Common myeloid progenitor, CD34-positive (primary cell): ENCODE measurements at regions not wholly inside any gene's neighbourhood (a gene's known extent, or its start where the extent isn't known, plus 50 kb on each side); places are given as distances from the start of the nearest gene placed in this dataset.

Source experiments
- CTCF ChIA-PET: fragments of 350-600 bp; sonication (Branson Sonifier 250); formaldehyde crosslinking; loops from one replicate; lab custom pipeline; 2021; ENCODE audit warnings: antibody characterized with exemption; lab: Charles Lee
- POLR2A ChIA-PET: fragments of 350-600 bp; sonication (Branson Sonifier 250); formaldehyde crosslinking; loops from one replicate; lab custom pipeline; 2021; ENCODE audit warnings: antibody characterized with exemption; lab: Charles Lee
- DNase-seq, 3 donors: peaks; one replicate each; pipeline versions ENCODE4 v3.0.0 to v3.0.0-alpha.2; 2013
- H3K27ac ChIP-seq, 2 experiments: 1 replicate in 1 of 2; 2 replicates in 1 of 2; pipeline ENCODE4 v1.7.0; 2013; ENCODE audit warnings: inconsistent platforms in 2 of 2, low read length in 2 of 2, mild to moderate bottlenecking in 2 of 2, low read depth in 1 of 2, moderate library complexity in 1 of 2; ENCODE audit not compliant: severe bottlenecking in 2 of 2, insufficient read depth in 1 of 2, poor library complexity in 1 of 2
- H3K27me3 ChIP-seq, 5 experiments: replicated peaks in 2 of 5; 1 replicate in 3 of 5; 2 replicates in 2 of 5; pipeline versions ENCODE4 v1.6.1 to v1.7.0; 2013; ENCODE audit warnings: low read length in 4 of 5, mild to moderate bottlenecking in 2 of 5, moderate library complexity in 2 of 5, inconsistent platforms in 1 of 5; ENCODE audit not compliant: insufficient read depth in 5 of 5, control insufficient read depth in 4 of 5
- H3K36me3 ChIP-seq, 4 experiments: 1 replicate in 2 of 4; 2 replicates in 2 of 4; pipeline versions ENCODE4 v1.6.1 to v1.7.0; 2013; ENCODE audit warnings: low read length in 3 of 4, control low read depth in 1 of 4, mild to moderate bottlenecking in 1 of 4; ENCODE audit not compliant: control insufficient read depth in 4 of 4, insufficient read depth in 4 of 4
- H3K4me1 ChIP-seq, 4 experiments: 1 replicate in 3 of 4; 2 replicates in 1 of 4; pipeline versions ENCODE4 v1.6.1 to v1.7.1; 2013; ENCODE audit warnings: low read length in 3 of 4, mild to moderate bottlenecking in 3 of 4, control low read depth in 1 of 4, inconsistent platforms in 1 of 4, moderate library complexity in 1 of 4; ENCODE audit not compliant: control insufficient read depth in 4 of 4, insufficient read depth in 4 of 4; ENCODE audit errors: control extremely low read depth in 1 of 4
- H3K4me3 ChIP-seq, 7 experiments: 1 replicate in 4 of 7; 2 replicates in 3 of 7; pipeline versions ENCODE4 v1.5.1 to v1.7.0; 2013; ENCODE audit warnings: mild to moderate bottlenecking in 7 of 7, low read length in 6 of 7, moderate library complexity in 6 of 7, inconsistent platforms in 2 of 7, low read depth in 2 of 7, control low read depth in 1 of 7; ENCODE audit not compliant: insufficient read depth in 4 of 7, control insufficient read depth in 1 of 7; ENCODE audit errors: extremely low read depth in 1 of 7
- H3K9me3 ChIP-seq, 5 experiments: 1 replicate in 4 of 5; 2 replicates in 1 of 5; pipeline versions ENCODE4 v1.6.1 to v1.7.1; 2013; ENCODE audit warnings: low read length in 4 of 5, mild to moderate bottlenecking in 2 of 5, inconsistent platforms in 1 of 5, low read depth in 1 of 5, moderate library complexity in 1 of 5; ENCODE audit not compliant: control insufficient read depth in 4 of 5, insufficient read depth in 2 of 5; ENCODE audit errors: control extremely low read depth in 1 of 5
- WGBS: methylation state at CpG from one replicate; pipeline ENCODE4 v1.1.5; 2013; ENCODE audit not compliant: insufficient coverage; 5-methylcytosine and 5-hydroxymethylcytosine counted together

- ChIA-PET POLR2A (no interaction called here), CTCF (no interaction called here)
- Histone ChIP-seq H3K9me3 (no peaks in the 10 kb centered on the region), H3K27ac (no peak overlapping the region), H3K36me3 (no peaks in the 10 kb centered on the region), H3K4me3 (no peak overlapping the region), H3K27me3 (no peaks in the 10 kb centered on the region), H3K4me1 (no peaks in the 10 kb centered on the region)
- DNase-seq = no peak
- 97% methylated on average over 4 of the region's 6 CpGs for WGBS
These were observed 325.2 kb upstream of the CTNNB1 start for GRCh38 chr3:40873934-40874699.

- H3K9me3 ChIP-seq = no peaks in the 10 kb centered on the region
- no peak overlapping the region for H3K4me3 ChIP-seq
- ChIA-PET POLR2A (no interaction called here), CTCF (no interaction called here)
- no peak overlapping the region for H3K27ac ChIP-seq
- 100% methylated on average over 1 of the region's 1 CpG for WGBS
- H3K27me3 ChIP-seq = no peaks in the 10 kb centered on the region
- H3K4me1 ChIP-seq = no peaks in the 10 kb centered on the region
- no peaks in the 10 kb centered on the region for H3K36me3 ChIP-seq
- no peak for DNase-seq
These were observed 323.7 kb upstream of the CTNNB1 start for GRCh38 chr3:40875581-40875980.

- ChIA-PET POLR2A (no interaction called here), CTCF (no interaction called here)
- Histone ChIP-seq H3K36me3 (no peaks in the 10 kb centered on the region), H3K27me3 (no peaks in the 10 kb centered on the region), H3K27ac (no peak overlapping the region), H3K4me3 (no peak overlapping the region), H3K9me3 (no peaks in the 10 kb centered on the region), H3K4me1 (no peaks in the 10 kb centered on the region)
- 100% methylated on average over 4 of the region's 5 CpGs for WGBS
- DNase-seq = no peak
These were observed 323.3 kb upstream of the CTNNB1 start for GRCh38 chr3:40876009-40876408.

- WGBS = 100% methylated on average over 2 of the region's 2 CpGs
- no peaks in the 10 kb centered on the region for H3K36me3 ChIP-seq
- peaks cover 0 to 2% (median 0%) of the 10 kb centered on the region in 4 experiments for H3K4me1 ChIP-seq
- POLR2A ChIA-PET = no interaction called here
- H3K27ac ChIP-seq = no peak overlapping the region
- H3K27me3 ChIP-seq = no peaks in the 10 kb centered on the region
- H3K9me3 ChIP-seq = no peaks in the 10 kb centered on the region
- H3K4me3 ChIP-seq = no peak overlapping the region
- no peak for DNase-seq
- CTCF ChIA-PET = no interaction called here
These were observed 322.8 kb upstream of the CTNNB1 start for GRCh38 chr3:40876496-40876895.

- Histone ChIP-seq H3K9me3 (peaks cover 0 to 2% (median 0%) of the 10 kb centered on the region in 5 experiments), H3K27me3 (no peaks in the 10 kb centered on the region), H3K4me3 (no peak overlapping the region), H3K36me3 (no peaks in the 10 kb centered on the region), H3K27ac (no peak overlapping the region), H3K4me1 (peaks cover 0 to 2% (median 0%) of the 10 kb centered on the region in 4 experiments)
- DNase-seq = no peak
- ChIA-PET POLR2A (no interaction called here), CTCF (no interaction called here)
- 96% methylated on average over 10 of the region's 11 CpGs for WGBS
These were observed 321.5 kb upstream of the CTNNB1 start for GRCh38 chr3:40877631-40878463.

- ChIA-PET CTCF (no interaction called here), POLR2A (no interaction called here)
- H3K4me1 ChIP-seq = peaks cover 0 to 2% (median 0%) of the 10 kb centered on the region in 4 experiments
- WGBS = 100% methylated on average over 1 of the region's 3 CpGs
- H3K36me3 ChIP-seq = no peaks in the 10 kb centered on the region
- H3K9me3 ChIP-seq = peaks cover 0 to 2% (median 0%) of the 10 kb centered on the region in 5 experiments
- no peak overlapping the region for H3K27ac ChIP-seq
- H3K4me3 ChIP-seq = no peak overlapping the region
- H3K27me3 ChIP-seq = no peaks in the 10 kb centered on the region
- no peak for DNase-seq
These were observed 320.8 kb upstream of the CTNNB1 start for GRCh38 chr3:40878464-40878905.

GRCh38 chr3:40885430-40885829 is 313.9 kb upstream of the CTNNB1 start:
- Histone ChIP-seq H3K27me3 (no peaks in the 10 kb centered on the region), H3K36me3 (no peaks in the 10 kb centered on the region), H3K4me1 (peaks cover 0 to 2% (median 0%) of the 10 kb centered on the region in 4 experiments), H3K27ac (no peak overlapping the region), H3K9me3 (peaks cover 0 to 2% (median 0%) of the 10 kb centered on the region in 5 experiments), H3K4me3 (no peak overlapping the region)
- ChIA-PET POLR2A (interaction anchor here (0.5 kb wide), 1 partner anchor 49 kb away, joined by 3 read pairs; no protein-coding TSS in a partner anchor), CTCF (no interaction called here)
- no peak for DNase-seq
- 88% methylated on average over 4 of the region's 5 CpGs for WGBS
